Loucy (cell line): ENCODE measurements at regions not wholly inside any gene's neighbourhood (a gene's known extent, or its start where the extent isn't known, plus 50 kb on each side); places are given as distances from the start of the nearest gene placed in this dataset.

Experiments
- CTCF ChIP-seq: fragments of 200-600 bp; sonication (generic); conservative IDR thresholded peaks from 2 replicates; pipeline ENCODE4 v1.5.1; 2014; ENCODE audit warnings: mild to moderate bottlenecking, antibody characterized with exemption, low read length
- EZH2phosphoT487 ChIP-seq: fragments of 200-600 bp; IDR thresholded peaks from 2 replicates; pipeline ENCODE4 v1.6.1; 2018; ENCODE audit warnings: antibody characterized with exemption, mild to moderate bottlenecking, moderate library complexity, borderline replicate concordance

DNA sequence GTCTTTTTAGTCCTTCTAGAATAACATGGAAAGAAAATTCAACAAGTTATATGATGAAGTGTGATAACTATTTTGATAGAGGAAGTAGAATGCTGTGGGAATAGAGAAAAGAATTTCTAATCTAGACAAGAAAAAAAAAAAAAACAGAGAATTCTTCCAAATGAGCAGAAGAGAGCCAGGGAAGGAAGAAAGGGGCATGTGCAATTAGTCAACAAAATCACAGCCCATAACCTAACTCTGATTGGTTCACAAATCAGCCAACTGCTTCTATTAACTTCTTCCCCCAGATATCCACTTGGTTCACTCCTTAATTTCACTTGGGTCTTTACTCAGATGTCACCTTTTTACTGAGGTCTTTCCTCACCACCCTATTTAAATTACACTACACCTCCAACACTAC, 69.5 kb downstream of the BTG1 start:
- TF ChIP-seq CTCF (no peak), EZH2phosphoT487 (no peak)
